HG02759 (cell line): ENCODE measurements at regions not wholly inside any gene's neighbourhood (a gene's known extent, or its start where the extent isn't known, plus 50 kb on each side); places are given as distances from the start of the nearest gene placed in this dataset.

Source experiments
- ATAC-seq: cut with Tn5 transposase; IDR thresholded peaks from one replicate; pipeline ENCODE4 v1.9.1; 2021; ENCODE audit warnings: mild to moderate bottlenecking, moderate library complexity; ENCODE audit not compliant: unreplicated experiment

- ATAC-seq, result no peak
Measured at GRCh38 chr18:75518007-75518406, 90.5 kb upstream of the SMIM21 start.

- no peak for ATAC-seq
Measured at GRCh38 chr18:75517286-75517685, 89.8 kb upstream of the SMIM21 start.

- ATAC-seq, result no peak
Measured at GRCh38 chr18:75507636-75508035, 80.1 kb upstream of the SMIM21 start.

- no peak for ATAC-seq
Measured at GRCh38 chr18:75506913-75507312, 79.4 kb upstream of the SMIM21 start.

GRCh38 chr18:75504469-75504868, 77.0 kb upstream of the SMIM21 start:
- ATAC-seq, result no peak

- no peak for ATAC-seq
Measured at GRCh38 chr18:75503615-75504014, 76.1 kb upstream of the SMIM21 start.

- ATAC-seq, result no peak
Measured at GRCh38 chr18:75502286-75502685, 74.8 kb upstream of the SMIM21 start.

GRCh38 chr18:75500545-75500944, 73.0 kb upstream of the SMIM21 start:
- ATAC-seq, result no peak

- no peak for ATAC-seq
Measured at GRCh38 chr18:75497576-75498235, 70.2 kb upstream of the SMIM21 start.

GRCh38 chr18:75496151-75496550, 68.6 kb upstream of the SMIM21 start:
- ATAC-seq, result no peak

- ATAC-seq, result no peak
Measured at GRCh38 chr18:75492852-75493251, 65.3 kb upstream of the SMIM21 start.

- ATAC-seq, result no peak
Measured at GRCh38 chr18:75491361-75491760, 63.9 kb upstream of the SMIM21 start.

GRCh38 chr18:75489493-75490190, 62.1 kb upstream of the SMIM21 start:
- no peak for ATAC-seq

- ATAC-seq, result no peak
Measured at GRCh38 chr18:75483662-75484061, 56.2 kb upstream of the SMIM21 start.

- no peak for ATAC-seq
Measured at GRCh38 chr18:75482880-75483279, 55.4 kb upstream of the SMIM21 start.

- ATAC-seq, result no peak
Measured at GRCh38 chr18:75480487-75480886, 53.0 kb upstream of the SMIM21 start.

- ATAC-seq, result peak; percentile 83
Measured at GRCh38 chr18:75478996-75479880, 51.7 kb upstream of the SMIM21 start.

GRCh38 chr18:75477900-75478299, 50.4 kb upstream of the SMIM21 start:
- ATAC-seq, result no peak
